HG02610 (cell line): ENCODE measurements at regions not wholly inside any gene's neighbourhood (a gene's known extent, or its start where the extent isn't known, plus 50 kb on each side); places are given as distances from the start of the nearest gene placed in this dataset.

Experiments used
- ATAC-seq: cut with Tn5 transposase; IDR thresholded peaks from one replicate; pipeline ENCODE4 v1.9.1; 2021; ENCODE audit warnings: mild to moderate bottlenecking, moderate library complexity; ENCODE audit not compliant: unreplicated experiment

DNA sequence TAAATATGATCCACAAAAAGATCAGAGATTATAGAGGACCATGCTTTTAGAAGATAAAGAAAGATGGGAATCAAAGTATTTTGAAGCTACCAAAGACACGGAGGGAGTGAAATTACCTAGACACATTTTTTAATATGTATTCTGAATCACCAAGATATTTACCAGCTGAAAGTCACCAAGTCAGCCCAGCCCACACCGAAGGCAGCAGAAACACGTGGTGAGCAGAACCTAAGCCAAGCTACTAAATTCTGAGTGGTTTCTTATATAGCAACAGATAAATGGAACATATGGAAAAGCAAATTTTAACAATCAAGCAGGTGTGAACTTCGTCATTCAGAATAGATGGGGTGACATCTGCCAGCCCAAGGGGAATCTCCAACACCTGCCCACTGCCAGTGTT, 134.7 kb upstream of the AKR1E2 start:
- no peak for ATAC-seq

DNA sequence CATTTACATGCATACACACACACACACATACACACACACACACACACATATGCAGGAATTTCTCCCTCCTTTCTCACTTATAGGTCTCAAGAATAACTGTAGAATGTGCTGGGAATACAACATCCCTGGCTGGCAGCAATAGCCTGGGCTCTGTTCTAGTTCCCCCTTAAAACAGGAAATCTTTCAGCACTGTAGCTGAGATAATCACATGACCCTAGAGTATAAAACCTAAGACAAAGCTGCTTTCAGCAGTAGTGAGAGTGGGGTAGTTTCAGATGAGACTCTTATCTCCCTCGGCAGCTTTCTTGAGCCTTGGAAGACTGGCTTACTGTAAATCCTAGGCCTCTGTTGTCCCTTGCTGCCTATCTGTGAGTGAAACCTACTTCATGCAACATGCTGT, 137.4 kb upstream of the AKR1E2 start:
- ATAC-seq: no peak

GRCh38 chr10:4688168-4688567, 137.8 kb upstream of the AKR1E2 start:
- no peak for ATAC-seq

DNA sequence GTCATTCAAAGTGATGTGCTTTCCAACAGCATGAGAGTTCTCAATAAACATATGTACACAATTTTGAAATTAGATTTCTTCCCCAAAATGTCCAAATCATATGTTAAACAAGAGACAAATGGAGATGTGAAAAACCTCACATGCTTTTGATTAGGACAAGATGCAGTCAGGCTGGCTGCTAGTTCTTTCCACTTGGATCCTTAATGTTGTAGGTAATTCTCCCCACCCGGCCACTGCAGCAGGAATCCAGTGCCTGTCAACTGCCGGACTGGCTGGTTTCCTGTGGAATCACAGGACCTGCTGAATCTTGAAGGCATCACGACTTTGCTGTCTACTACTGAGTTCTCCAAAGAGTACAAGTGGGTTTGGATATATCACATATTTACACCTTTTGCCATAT, 138.6 kb upstream of the AKR1E2 start:
- ATAC-seq: no peak

DNA sequence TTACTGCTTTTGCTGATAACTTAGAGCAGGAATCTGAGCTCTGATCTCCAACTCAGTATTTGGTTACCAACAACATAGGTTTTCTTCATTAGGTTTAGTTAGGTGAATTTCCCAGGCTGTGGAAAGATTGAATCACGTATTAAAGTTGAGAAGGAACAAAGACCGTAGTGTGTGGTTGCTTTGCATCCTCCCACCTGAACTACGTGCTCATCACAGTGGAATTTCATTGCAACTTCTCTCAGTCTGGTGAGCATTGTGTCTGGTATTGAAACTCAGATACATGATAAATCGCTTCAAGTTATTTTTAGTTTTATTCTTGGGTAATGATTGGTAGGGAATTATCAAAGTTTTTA, 139.4 kb upstream of the AKR1E2 start:
- ATAC-seq: no peak

GRCh38 chr10:4685904-4686643, 139.9 kb upstream of the AKR1E2 start:
- no peak for ATAC-seq

- ATAC-seq: no peak
Measured at GRCh38 chr10:4685491-4685890, 140.5 kb upstream of the AKR1E2 start.

DNA sequence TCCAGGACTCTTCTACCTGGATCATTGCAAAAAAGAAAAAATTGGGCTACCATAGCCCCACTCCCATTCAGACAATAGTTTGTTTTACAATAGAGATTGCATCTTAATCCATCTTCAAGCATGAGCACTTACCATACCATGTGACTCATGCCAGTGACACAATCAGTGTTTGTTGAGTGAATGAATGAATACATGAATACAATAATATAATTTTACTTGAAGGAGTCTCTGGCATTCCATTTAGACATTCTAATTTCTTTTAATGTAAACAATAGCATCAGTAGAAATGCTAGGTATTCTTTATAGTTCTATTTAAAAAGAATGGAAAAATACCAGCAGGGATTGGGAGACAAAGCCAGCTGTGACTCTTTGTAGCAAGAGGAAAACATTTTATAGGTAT, 141.6 kb upstream of the AKR1E2 start:
- ATAC-seq: no peak

GRCh38 chr10:4683838-4684237, 142.2 kb upstream of the AKR1E2 start:
- no peak for ATAC-seq

- no peak for ATAC-seq
Measured at GRCh38 chr10:4683137-4683536, 142.9 kb upstream of the AKR1E2 start.

- no peak for ATAC-seq
Measured at GRCh38 chr10:4678951-4679671, 146.9 kb upstream of the AKR1E2 start.

DNA sequence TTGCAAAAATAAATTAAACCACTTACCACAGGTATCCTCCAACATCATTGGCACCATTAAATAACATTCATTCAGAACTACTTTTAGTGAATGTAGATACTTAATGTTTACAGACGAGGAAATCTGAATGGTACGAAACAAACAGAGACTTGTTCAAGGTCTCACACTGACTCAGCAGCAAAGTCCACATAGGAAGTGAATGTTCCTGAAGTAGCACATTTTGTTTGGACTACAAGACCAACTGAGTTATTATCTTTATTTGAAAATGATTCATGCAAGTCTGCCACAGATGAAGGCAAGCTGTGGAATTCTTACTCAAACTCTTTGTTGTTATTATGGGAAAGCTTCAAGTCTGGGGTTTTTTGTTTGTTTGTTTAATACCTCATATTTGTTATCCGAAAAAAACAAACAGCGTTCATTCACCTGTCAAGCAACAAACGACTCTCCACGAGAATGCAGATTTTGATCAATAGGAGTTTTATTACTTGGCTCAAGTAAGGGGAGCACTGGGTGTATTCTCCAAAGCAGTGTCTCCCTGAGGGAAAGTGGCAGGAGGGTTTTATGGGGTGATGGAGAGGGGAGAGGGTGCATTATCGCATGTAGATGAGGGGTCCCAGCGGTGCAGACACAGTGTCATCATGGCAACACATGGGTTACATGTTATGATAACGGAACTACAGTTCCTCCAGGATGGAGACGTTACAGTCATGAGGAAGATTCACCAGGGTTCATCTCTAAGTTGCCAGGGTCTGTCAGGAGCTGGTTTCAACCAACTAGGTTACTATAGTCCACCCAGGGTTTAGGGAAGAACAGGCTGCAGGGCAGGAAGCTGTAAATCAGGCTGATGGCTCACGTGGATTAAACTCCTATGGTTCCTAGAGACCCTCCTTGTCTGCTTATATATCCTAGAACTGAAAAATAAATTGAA, 147.7 kb upstream of the AKR1E2 start:
- no peak for ATAC-seq

GRCh38 chr10:4677296-4678021, 148.5 kb upstream of the AKR1E2 start:
- no peak for ATAC-seq

GRCh38 chr10:4676566-4676965, 149.4 kb upstream of the AKR1E2 start:
- ATAC-seq: no peak

- ATAC-seq: no peak
Measured at GRCh38 chr10:4675808-4676207, 150.2 kb upstream of the AKR1E2 start.

DNA sequence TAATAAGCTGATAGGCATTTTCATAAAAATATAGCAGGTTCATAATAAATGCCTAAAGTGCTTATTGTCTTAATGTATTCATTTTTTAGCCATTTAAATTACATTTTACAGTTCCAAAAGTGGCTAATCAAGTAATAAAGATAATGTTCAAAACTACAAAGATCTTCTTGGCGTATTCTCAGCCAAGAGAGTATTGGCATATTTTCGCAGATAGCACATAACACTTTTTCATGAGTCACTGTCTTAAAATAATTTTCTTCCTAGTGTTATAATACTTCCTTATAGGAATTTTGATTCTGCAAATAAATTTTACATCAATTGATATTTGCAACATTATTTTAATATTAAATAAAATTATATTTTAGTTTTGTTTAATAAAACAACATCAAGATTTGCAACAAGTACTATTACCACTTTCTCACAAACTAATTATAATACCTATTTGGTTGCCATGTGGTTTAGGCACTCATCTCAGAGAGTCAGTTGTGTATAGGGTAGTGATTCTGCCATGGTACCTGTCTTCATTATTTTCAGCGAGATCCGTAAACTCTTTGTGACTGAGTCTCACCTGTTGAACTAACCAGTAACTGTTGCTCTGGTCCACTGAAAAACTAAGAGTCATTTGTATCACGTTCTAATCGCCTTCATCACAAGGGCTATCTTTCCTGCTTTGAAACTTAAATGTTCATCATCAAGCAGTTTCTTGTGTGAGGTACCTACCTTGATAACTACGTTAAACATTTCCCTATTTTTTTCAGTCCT, 152.5 kb upstream of the AKR1E2 start:
- ATAC-seq: no peak

DNA sequence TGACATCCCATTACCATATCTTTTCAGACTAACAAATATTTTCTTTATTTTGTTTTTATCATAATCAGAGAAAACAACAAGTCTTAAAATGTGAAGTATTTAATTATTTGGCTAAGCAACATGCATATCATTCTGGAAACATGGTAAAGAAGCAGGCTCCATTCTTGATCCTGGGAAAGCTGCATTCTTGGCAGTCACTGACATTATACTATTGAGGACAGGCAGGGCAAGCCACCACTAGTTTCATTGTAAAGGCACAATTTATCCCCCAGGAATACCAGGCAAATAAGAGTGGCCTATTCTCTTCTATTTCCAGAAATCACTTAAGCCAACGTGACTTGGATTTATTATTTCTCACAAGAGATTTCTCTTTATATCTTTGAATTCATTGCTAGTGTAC, 153.8 kb upstream of the AKR1E2 start:
- ATAC-seq: no peak

DNA sequence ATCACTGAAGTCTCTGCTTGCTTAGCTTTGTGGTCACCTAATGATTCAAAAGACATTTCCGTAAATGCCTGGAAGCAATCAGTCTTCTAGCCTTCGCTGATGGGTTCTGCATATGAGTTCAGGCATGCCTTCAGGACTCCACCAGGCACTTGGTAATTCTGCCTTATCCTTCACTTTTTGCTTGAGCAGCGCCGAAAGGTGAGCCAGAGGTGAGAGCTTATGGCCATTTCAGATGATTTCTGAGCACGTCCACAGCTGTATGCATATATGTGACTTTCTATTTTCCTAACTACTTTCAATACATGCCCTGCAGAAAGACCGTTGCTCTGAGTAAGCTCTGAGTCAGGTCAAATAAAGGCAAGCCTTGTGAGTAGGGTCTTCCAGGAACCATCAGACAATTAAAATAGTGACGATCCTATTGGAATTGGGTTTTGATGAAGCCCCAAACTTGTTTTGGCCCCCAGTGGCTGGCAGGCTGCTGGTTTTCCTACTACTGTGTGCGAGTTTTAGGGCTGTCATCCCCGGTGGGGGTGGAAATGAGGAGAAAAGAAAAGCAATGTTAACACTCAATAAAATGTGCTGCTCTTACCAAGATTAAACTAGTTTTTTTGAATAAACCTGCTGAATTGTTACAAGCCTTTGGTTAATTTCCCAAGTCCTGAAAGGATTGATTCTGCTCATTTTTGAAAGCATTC, 154.4 kb upstream of the AKR1E2 start:
- ATAC-seq: no peak

- ATAC-seq: no peak
Measured at GRCh38 chr10:4670737-4671136, 155.3 kb upstream of the AKR1E2 start.

DNA sequence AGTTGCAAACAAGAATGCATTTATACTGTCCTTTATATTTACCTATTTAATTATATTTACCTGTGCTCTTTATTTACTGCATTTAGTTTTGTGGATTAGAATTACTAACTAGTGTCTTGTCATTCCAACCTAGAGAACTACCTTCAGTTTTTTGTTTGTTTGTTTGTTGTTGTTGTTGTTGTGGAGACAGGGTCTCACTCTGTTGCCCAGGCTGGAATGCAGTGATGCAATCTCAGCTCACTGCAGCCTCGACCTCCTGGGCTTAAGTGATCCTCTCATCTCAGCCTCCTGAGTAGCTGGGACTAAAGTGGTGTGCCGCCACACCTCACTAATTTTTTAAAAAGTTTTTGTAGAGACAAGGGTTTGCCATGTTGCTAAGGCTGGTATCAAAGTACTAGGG, 156.4 kb upstream of the AKR1E2 start:
- no peak for ATAC-seq
